GM18870 (cell line): ENCODE measurements at regions not wholly inside any gene's neighbourhood (a gene's known extent, or its start where the extent isn't known, plus 50 kb on each side); places are given as distances from the start of the nearest gene placed in this dataset.

ENCODE experiments used
- ATAC-seq: cut with Tn5 transposase; IDR thresholded peaks from one replicate; pipeline ENCODE4 v1.9.1; 2021; ENCODE audit warnings: moderate library complexity; ENCODE audit not compliant: unreplicated experiment

DNA sequence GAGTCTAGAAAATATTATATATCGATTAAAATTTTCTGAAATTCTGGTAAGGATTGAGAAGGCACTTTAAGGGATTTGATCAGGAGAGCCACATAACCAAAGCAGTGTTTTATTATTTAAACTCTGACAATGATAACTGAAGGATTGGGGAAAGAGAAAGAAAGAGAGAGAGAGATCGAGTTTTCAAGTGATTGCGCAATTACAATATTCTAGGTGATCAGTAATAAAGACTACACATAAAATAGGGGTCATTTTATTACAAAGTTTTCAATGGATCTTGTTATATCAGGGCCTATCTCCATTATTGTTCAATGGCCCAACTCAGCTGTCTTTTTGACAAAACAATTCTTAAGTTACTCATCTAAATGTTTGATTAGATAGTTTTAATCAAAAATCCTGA, 541.5 kb upstream of the ZWINT start:
- ATAC-seq, result no peak

DNA sequence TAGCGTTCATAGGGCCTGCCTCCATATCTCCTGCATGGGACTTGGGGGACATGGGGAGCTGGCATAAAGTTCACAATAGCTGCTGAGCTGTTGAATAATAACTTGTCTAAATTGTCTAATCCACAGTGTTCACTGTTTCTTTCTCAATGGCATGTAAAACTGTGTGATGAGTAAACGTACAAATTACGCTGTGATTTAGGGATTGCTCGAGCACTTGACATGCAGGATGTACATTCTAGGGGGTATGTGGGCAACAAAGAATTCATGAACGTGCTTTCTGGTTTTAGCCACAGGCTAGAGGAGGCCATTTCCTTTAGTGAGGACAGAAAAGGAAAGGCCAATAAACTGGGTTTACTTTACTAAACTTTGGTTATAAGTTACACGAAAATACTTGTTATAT, 534.2 kb upstream of the ZWINT start:
- ATAC-seq, result no peak

DNA sequence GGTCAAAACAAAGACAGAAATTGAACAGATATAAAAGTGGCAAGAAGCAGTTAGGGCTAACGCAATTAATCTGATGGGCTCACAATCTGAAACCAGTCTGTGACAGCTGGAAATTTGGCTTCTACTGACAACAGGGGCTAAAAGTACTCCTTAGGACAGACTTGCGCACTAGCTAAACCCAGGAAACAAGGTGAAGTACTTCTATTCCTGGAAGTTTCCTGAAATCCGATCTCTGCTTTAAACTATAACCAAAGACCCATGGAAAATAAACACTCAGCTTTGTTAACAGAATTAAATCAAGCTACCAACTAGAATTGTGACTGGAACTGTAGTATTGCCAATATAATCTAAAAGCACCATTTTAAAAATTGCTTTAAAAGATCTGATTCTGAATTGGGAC, 520.2 kb upstream of the ZWINT start:
- ATAC-seq, result no peak

DNA sequence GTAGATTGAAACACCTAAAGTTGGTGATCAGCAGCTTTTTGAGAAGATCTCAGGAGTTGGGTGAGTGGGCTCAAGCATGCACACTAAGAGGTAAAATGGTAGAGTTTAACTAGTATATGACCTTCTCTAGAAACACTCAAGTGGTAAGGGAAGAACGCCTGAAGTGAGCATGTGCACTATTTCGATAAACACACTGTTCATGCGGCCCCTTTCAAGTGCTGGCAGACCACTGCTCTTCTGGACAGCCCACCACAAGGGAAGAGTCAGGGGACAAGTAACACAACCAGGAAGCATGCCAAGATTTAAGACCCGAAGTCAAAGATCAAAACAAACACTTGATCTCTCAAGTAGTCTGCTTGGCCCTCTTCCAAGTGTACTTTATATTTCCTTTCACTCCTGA, 519.5 kb upstream of the ZWINT start:
- ATAC-seq, result no peak

DNA sequence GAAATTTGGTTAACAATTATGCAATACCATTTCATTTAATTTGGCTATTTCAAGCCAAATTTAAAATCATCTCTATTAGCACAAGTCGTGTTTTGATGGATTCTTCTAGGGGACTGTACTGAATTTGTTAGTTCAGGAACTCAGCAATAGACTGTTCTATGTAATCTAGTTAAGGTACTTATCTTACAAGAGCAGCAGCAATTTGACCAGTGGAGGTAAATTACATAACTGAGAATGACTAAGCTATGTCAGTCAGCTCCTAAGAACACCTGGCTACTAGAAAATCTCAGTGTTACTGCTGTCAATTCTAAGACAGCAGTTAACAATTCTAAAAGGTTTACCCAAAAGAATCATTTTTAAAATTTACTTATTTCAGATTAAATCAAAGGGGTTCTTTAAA, 513.9 kb upstream of the ZWINT start:
- ATAC-seq, result no peak

DNA sequence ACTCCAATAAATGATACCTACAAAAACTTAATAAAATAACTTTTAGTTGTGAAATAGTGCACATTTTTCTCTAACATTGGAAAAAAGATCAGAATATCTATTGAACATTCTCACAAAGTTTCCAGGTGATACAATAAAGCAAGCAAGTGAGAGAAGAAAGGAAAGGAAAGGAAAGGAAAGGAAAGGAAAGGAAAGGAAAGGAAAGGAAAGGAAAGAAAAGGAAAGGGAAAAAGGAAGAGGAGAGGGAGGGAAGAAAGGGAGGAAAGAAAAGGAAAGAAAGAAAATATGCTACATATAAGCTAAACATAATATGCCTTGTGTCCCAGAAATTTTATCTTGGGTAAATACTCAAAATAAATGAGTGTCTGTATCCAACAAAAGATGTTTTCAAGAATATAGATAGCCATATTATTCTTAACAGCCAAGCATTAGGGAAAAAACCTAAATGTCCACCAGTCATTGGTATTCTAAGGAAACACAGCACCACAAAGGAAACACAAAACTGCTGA, 510.2 kb upstream of the ZWINT start:
- no peak for ATAC-seq

DNA sequence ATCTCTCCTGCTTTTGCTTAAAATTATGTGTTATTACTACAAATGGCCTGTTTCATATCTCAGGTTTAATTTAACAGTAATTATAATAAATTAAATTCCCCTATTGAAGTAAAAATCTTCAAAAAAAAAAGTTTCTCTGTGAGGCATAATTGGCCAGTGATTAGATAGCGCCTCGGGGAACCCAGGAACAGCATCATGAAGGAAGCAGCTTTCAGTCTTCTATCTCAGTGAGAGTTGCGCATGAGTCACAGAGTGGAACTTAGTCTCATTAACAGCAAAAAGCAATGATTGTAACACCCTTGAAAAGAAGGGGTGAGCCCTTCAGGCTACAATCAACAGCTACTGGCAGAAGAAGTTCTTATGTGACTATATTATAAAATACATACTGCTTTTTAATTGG, 506.2 kb upstream of the ZWINT start:
- ATAC-seq, result no peak

DNA sequence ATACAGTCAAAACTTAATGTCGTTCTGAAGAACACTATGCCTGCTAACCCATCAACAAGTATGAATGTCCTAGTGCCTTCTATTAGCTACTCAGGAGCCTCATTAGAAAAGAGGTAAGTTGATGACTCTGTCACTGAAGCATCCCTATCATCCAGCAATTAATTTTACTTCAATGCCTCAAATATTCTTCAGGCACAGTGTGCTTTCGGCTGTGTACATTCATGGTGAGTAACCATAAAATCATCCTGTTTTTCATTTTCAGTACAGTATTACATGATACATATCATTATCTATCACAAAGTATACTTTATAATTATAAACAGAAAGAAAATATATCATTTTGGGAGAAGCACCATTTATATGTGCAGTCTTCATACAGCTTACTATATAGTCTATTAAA, 495.5 kb upstream of the ZWINT start:
- no peak for ATAC-seq

DNA sequence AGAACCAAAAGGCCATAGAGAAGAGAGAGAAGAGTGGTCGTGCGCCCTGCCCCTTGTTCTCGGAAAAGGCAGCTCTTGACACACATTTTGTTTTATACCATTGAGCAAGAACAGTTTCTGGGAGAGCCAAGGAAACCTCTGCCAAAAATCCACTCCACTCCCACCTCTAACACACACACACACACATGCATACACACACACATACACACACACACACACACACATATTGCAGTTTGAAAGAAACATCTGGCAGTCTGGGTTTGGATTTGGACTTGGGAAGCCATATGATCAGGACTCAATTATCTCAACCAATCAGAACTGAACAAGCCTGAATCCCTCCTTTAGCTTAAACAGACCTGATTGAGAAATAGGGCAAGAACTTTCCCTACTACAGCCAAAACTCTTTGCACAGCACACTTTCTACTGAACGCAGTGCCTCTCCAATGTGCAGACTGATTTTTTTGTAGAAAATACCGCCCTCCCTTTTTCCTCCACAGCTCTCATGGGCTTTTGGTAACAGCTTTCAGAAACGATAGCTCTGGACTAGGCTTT, 484.0 kb upstream of the ZWINT start:
- ATAC-seq, result no peak

DNA sequence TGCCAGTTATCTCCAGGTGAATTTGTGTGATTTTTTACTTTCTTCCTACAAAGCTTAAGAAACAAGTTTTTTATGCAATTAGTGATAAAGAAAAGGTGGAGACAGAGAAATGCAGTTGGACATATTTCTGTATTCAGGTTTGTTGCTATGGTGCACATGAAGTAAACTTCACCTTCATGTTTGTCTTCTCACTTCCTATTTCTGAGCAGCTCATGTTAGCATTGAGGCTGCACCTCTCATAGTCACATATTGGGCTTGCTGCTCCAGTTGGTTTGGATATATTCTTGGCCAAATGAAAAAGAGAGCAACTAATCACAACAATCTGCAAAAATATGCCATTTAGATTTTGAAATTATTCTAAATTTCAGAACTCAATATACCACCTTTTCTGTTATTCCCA, 475.6 kb upstream of the ZWINT start:
- ATAC-seq, result peak; percentile 66

DNA sequence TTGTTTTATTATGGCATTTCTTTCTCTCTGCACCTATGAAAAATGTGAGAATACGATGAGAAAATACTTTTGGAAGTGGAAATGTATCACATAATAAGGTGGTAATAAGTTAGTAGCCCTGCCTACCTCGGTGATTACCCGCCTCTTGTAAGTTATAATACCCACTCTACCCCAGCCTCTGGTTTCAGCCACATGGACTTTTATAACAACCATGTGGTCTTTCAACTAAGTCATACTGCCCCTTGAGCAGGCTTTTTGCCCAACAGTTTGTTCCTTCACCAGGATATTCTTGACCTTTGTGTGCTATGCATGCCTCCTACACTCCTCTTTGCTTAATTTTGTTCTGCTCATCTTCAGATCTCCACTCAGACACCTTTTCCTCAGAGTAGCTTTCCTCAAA, 470.6 kb upstream of the ZWINT start:
- ATAC-seq, result no peak

DNA sequence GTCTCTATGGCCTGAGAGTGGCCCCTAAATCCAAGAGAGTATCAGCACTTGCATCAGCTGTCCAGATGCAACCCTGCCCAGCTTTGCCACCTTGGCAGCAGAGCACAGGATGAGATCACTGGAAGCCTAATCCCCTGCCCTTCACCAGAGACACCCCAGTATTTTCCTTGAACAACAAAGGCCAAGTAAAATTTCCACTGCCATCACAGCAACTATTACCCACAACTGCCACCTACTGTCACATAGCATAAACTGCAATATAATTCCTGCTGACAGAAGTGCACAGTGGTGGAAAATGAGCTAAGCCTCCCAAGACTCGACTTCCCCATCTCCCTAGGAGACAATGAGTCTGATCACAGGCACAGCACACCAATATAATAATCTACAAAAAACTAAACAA, 462.8 kb upstream of the ZWINT start:
- peak; percentile 86 for ATAC-seq

DNA sequence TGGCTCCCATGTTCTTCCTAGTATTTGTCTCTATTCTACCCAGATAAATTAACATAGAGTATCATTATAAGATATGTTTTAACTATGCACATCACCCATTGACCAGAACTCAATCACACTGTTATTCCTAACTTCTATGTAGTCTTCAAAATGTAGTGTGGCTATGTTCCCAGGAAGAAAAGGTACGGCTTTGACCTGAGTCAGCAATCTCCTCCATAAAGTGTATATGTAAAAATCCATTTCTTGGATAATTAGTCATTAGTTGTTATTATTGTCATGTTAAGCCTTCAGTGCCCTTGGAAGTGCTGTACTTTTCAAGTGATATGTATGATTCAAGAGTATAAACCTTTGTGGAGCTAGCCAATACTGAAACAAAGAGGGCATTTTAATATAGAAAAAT, 444.0 kb upstream of the ZWINT start:
- no peak for ATAC-seq

DNA sequence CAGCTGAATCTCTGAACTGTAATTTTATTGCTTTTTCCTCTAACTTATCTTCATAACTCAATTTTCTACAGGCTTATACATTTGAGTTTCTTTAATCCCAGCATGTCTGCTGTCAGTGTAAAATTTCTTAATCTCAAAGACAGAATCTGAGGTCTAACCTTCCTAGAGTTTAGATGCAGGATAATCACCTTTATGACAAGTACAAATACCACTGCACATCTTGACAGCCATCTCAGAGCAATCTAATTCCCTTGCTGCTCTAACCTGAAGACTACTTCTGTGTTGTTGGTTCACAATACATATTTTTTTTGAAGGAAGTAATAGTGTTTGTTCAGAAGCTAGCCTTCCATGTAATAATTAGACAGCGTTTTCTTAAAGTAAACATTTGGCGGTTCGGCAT, 424.2 kb upstream of the ZWINT start:
- no peak for ATAC-seq

DNA sequence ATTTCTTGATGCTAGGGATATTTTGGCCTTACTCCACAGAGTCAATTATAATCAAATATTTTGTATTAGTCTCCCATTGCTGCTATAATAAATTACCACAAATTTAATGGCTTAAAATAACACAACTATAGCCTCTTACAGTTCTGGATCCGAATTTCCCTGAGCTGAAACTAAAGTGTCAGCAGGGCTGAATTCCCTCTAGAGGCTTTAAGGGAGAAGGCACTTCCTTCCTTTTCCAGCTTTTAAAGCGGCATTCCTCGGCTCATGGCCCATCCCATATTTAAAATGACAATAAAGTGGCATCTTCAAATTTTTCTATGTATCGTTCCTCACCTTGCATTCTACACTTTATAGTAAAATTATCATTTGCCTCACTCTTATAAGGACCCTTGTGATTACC, 421.4 kb upstream of the ZWINT start:
- ATAC-seq, result no peak

DNA sequence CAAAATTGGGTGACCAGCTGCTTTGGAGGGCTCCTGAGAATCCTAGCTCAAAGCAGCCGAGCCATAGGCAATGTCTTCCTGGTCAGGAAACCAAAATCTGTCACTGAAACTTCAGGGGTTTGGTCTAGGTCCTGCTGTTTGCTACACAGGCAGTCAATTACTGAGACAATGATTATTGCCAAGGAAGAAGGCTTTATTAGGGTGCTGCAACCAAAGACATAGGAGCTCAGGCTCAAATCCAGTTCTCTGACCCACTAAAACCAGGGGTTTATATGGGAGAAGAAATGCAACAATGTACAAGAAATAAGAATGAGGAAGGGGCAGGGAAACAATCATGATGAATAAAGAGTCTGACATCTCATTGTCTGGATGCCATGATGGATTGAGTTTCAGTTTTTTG, 410.3 kb upstream of the ZWINT start:
- ATAC-seq, result no peak

DNA sequence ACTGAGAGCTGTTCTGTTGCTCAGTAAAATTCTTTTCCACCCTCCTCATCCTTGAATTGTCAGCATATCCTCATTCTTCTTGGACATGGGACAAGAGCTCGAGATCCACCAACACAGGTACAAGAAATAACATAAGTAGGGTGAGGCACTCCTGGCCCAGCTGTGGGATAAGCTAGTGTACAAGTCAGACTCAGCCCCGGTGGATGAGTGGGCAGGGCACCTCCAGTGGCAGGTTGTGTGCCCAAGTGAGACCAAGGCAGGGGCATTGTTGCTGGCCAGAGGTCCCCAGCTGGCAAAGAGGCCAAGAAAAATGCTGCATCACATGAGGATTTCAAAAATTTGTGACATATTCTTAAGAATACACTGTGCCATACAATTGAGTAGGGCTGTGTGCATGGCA, 402.0 kb upstream of the ZWINT start:
- no peak for ATAC-seq

DNA sequence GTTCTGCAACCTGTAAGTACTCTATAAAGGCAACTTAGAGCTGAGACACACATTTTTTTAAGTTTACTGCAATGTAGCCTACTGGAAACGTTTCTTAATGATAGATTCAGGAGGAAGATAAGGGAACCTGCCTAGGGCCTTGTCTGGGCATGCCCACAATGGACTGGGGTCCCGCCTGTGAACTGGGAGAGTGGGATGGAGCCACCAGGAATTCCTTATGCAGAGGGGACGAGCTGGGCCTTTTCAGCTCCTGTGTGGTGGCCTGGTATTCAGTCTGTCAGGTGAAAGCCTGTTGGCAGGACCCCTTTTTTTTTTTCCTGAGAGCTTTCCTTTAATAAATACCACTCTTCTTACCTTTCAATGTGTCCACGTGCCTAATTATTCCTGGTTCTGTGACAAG, 384.4 kb upstream of the ZWINT start:
- ATAC-seq, result no peak

DNA sequence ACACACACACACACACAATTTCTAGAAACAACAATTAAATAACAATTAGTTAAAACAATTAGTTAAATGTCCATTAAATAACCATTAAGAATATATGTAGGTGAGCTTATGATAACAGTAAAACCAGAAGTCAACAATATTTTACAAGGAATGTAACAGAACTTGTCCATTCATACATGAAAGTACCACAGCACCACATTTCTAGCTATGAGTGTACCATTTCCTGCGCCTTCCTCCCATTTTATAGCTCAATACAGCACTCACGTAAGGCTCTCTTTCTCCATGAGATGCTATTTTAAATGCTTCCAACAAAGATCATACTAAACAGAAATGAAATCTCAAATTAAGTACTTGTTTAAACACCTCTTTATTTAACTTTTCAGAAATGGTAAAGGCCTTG, 367.3 kb upstream of the ZWINT start:
- ATAC-seq, result no peak

DNA sequence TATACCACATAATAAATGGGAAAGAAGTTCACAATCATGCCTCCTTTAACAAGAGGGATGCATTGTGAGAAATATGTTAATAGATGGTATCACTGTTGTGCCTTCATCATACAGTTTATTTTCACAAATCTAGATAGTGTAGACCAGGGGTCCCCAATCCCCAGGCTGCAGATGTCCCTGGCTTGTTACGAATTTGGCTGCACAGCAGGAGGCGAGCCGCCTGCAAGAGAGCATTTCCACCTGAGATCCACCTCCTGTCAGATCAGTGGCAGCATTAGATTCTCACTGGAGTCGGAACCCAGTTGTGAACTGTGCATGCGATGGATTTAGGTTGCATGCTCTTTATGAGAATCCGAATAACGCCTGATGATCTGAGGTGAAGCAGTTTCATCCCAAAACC, 361.9 kb upstream of the ZWINT start:
- ATAC-seq, result no peak

DNA sequence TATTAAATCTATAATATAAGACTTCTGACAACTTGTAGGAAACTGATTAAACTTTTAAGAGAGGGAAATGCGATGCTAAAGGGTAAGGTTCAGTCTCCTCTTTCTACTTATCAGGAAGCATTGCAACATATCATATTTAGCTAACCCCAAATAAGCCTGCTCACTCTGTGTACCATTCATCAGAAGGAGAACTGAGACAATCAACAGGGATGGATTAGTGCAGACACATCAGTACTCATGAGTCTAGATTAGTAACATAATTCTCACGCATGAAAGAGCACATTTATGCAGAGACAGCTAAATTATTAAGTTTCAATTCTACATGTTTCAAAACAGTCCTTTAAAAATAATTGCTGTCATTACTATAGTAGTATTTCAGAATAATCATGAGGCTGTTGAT, 354.2 kb upstream of the ZWINT start:
- no peak for ATAC-seq

DNA sequence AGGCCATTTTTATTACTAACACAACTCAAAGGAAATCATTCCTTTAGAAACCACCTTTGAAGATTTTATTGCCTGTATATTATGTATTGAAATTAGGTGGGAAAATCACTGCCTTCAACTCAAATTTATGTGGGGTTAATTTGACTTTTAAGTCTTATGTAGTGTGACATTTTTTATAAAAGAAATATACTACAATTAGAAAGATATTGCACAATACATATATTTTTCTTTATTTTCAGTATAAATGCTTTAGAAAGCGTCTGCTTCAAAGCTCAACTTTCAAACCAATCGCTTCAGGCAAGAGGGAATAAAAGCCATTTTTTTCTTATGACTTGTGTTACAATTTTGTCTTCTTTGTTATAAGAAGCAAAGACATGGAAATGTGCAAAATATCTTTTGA, 337.4 kb upstream of the ZWINT start:
- no peak for ATAC-seq

DNA sequence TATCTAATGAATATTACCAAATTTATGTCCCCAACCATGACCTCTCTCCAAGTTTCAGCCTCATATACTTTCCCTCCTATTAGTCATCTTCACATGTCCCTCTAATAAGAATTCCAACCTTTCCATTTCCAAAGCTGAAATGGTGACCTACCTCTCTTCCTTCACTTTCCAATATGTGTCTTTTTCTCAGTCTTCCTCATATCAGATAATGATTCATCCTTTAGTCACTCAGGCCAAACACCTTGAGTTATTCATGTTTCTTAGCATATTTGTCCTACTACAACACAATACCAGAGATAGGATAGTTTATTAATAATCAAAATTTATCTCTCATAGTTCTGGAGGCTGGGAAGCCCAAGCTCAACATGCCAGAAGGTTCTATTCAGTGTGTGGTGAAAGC, 318.5 kb upstream of the ZWINT start:
- ATAC-seq, result no peak
